MCF 10A (cell line): ENCODE measurements at regions not wholly inside any gene's neighbourhood (a gene's known extent, or its start where the extent isn't known, plus 50 kb on each side); places are given as distances from the start of the nearest gene placed in this dataset.

ENCODE experiments used
- BruUV-seq: library from RNA; stranded (reverse); fragments of 400-500 nt; replicated peaks from 2 replicates; lab custom pipeline; 2021; lab: Mats Ljungman, UMichigan
- CTCF ChIA-PET: fragments of 300-600 bp; sonication (Branson Sonifier 250); formaldehyde crosslinking; extraction: SDS; loops from one replicate; lab custom pipeline; 2021; ENCODE audit warnings: antibody characterized with exemption, inconsistent platforms; lab: Yijun Ruan, JAX
- POLR2A ChIA-PET: fragments of 300-600, 350-650 bp; sonication (Branson Sonifier 250); formaldehyde crosslinking; extraction: SDS; loops from one replicate; lab custom pipeline; 2020; ENCODE audit warnings: antibody characterized with exemption, inconsistent platforms; lab: Yijun Ruan, JAX
- DNase-seq: peaks from one replicate; pipeline ENCODE4 v3.0.0-alpha.2; 2018; ENCODE audit not compliant: unreplicated experiment
- H3K27ac Mint-ChIP-seq: one replicate; pipeline ENCODE4 v1.8.0; 2022; ENCODE audit warnings: mild to moderate bottlenecking, low read depth, mixed read lengths; ENCODE audit not compliant: unreplicated experiment
- H3K27me3 Mint-ChIP-seq: one replicate; pipeline ENCODE4 v1.8.0; 2022; ENCODE audit warnings: mixed read lengths; ENCODE audit not compliant: insufficient read depth, unreplicated experiment
- H3K36me3 Mint-ChIP-seq: one replicate; pipeline ENCODE4 v1.8.0; 2022; ENCODE audit warnings: mild to moderate bottlenecking, moderate library complexity, mixed read lengths; ENCODE audit not compliant: insufficient read depth, unreplicated experiment
- H3K4me1 Mint-ChIP-seq: one replicate; pipeline ENCODE4 v1.8.0; 2022; ENCODE audit warnings: mixed read lengths; ENCODE audit not compliant: insufficient read depth, unreplicated experiment
- H3K4me3 Mint-ChIP-seq: one replicate; pipeline ENCODE4 v1.8.0; 2022; ENCODE audit warnings: mild to moderate bottlenecking, moderate library complexity, mixed read lengths; ENCODE audit not compliant: unreplicated experiment
- H3K9me3 Mint-ChIP-seq: one replicate; pipeline ENCODE4 v1.8.0; 2022; ENCODE audit warnings: mixed read lengths; ENCODE audit not compliant: unreplicated experiment
- CTCF ChIP-seq: fragments of 200-600 bp; IDR thresholded peaks from one replicate; pipeline ENCODE4 v1.8.0; 2022; ENCODE audit warnings: antibody characterized with exemption, mild to moderate bottlenecking; ENCODE audit not compliant: unreplicated experiment
- intact Hi-C: fragments of 100-400 bp; cut with micrococcal nuclease; formaldehyde crosslinking; loops from 2 replicates; pipeline ENCODE4 v1.14.1; 2022

GRCh38 chr1:218058730-218059129 is 226.4 kb upstream of the RRP15 start:
- no peak for DNase-seq

GRCh38 chr1:218064426-218064825 is 220.7 kb upstream of the RRP15 start:
- no TSS peak for BruUV-seq
- no peak overlapping the region for H3K27ac Mint-ChIP-seq
- H3K4me1 Mint-ChIP-seq, result no peaks in the 10 kb centered on the region
- intact Hi-C loops, result no loop called here
- H3K36me3 Mint-ChIP-seq, result no peaks in the 10 kb centered on the region
- peaks cover 71% of the 10 kb centered on the region for H3K27me3 Mint-ChIP-seq
- no peak for TF ChIP-seq CTCF
- CTCF ChIA-PET, result interaction anchor here (0.5 kb wide), 1 partner anchor 1043 kb away, joined by 3 read pairs; no protein-coding TSS in a partner anchor
- POLR2A ChIA-PET, result no interaction called here
- DNase-seq, result no peak
- H3K4me3 Mint-ChIP-seq, result no peak overlapping the region
- no peaks in the 10 kb centered on the region for H3K9me3 Mint-ChIP-seq

More at GRCh38 chr1:218058730-218059129, 226.4 kb upstream of the RRP15 start:
- Mint-ChIP-seq H3K4me1 (no peaks in the 10 kb centered on the region), H3K27me3 (peaks cover 62% of the 10 kb centered on the region), H3K4me3 (no peak overlapping the region), H3K9me3 (no peaks in the 10 kb centered on the region), H3K36me3 (no peaks in the 10 kb centered on the region), H3K27ac (no peak overlapping the region)
- ChIA-PET CTCF (interaction anchor here (1.0 kb wide), 1 partner anchor 8 kb away, joined by 4 read pairs; no protein-coding TSS in a partner anchor), POLR2A (no interaction called here)
- BruUV-seq, result no TSS peak
- intact Hi-C loops, result no loop called here
- TF ChIP-seq CTCF, result no peak

- CTCF ChIA-PET, result interaction anchor here (1.2 kb wide), 1 partner anchor 9 kb away, joined by 3 read pairs; no protein-coding TSS in a partner anchor
- BruUV-seq, result no TSS peak
- no peak overlapping the region for H3K4me3 Mint-ChIP-seq
Measured at GRCh38 chr1:218066332-218066731, 218.8 kb upstream of the RRP15 start.

GRCh38 chr1:218068241-218068640 is 216.9 kb upstream of the RRP15 start:
- ChIA-PET POLR2A (no interaction called here), CTCF (no interaction called here)
- intact Hi-C loops, result no loop called here
- TF ChIP-seq CTCF, result no peak
- DNase-seq, result no peak
- Mint-ChIP-seq H3K27ac (no peak overlapping the region), H3K4me1 (no peaks in the 10 kb centered on the region), H3K27me3 (peaks cover 54% of the 10 kb centered on the region), H3K4me3 (no peak overlapping the region), H3K36me3 (no peaks in the 10 kb centered on the region), H3K9me3 (no peaks in the 10 kb centered on the region)
- BruUV-seq, result no TSS peak

More at GRCh38 chr1:218066332-218066731, 218.8 kb upstream of the RRP15 start:
- H3K27ac Mint-ChIP-seq, result no peak overlapping the region
- no peaks in the 10 kb centered on the region for H3K4me1 Mint-ChIP-seq
- no peaks in the 10 kb centered on the region for H3K9me3 Mint-ChIP-seq
- POLR2A ChIA-PET, result no interaction called here
- H3K36me3 Mint-ChIP-seq, result no peaks in the 10 kb centered on the region
- no peak for DNase-seq
- intact Hi-C loops, result no loop called here
- peaks cover 72% of the 10 kb centered on the region for H3K27me3 Mint-ChIP-seq
- no peak for TF ChIP-seq CTCF
